Keratinocyte (primary cell): ENCODE measurements at regions not wholly inside any gene's neighbourhood (a gene's known extent, or its start where the extent isn't known, plus 50 kb on each side); places are given as distances from the start of the nearest gene placed in this dataset.

Experiments
- CTCF ChIP-seq, 3 experiments: IDR thresholded peaks in 1 of 3; conservative IDR thresholded peaks in 1 of 3; optimal IDR thresholded peaks in 1 of 3; 2 replicates in 2 of 3; 3 replicates in 1 of 3; pipeline versions ENCODE3 to v1.5.1; 2011; ENCODE audit warnings: low read length in 3 of 3, mild to moderate bottlenecking in 3 of 3, moderate library complexity in 2 of 3, control low read depth in 1 of 3, inconsistent platforms in 1 of 3; ENCODE audit not compliant: insufficient read depth in 2 of 3; ENCODE audit errors: extremely low read depth in 1 of 3
- EZH2 ChIP-seq: IDR thresholded peaks from one replicate; pipeline ENCODE4 v1.6.1; 2012; ENCODE audit warnings: inconsistent platforms, mild to moderate bottlenecking, low read length, moderate library complexity

GRCh38 chr14:71328183-71328582 is 420.9 kb downstream of the PCNX1 start:
- TF ChIP-seq CTCF (optimal IDR thresholded peaks at IDR 0.05 in 1 of 3, IDR thresholded peaks at IDR 0.05 in 1 of 3, conservative IDR thresholded peaks at IDR 0.05 in 1 of 3; ENCODE audit: extremely low read depth in 1 of 3, insufficient read depth in 2 of 3, low read length in 3 of 3) (no peak), EZH2 (no peak)
